Omental fat pad (tissue), 3 donors: ENCODE measurements at regions not wholly inside any gene's neighbourhood (a gene's known extent, or its start where the extent isn't known, plus 50 kb on each side); places are given as distances from the start of the nearest gene placed in this dataset.

Experiments
- ATAC-seq: fragments of 150-250 bp; one replicate; pipeline ENCODE4 v1.9.1; 2016; ENCODE audit warnings: mild to moderate bottlenecking, moderate library complexity; ENCODE audit not compliant: low FRiP score
- DNase-seq: peaks from one replicate; pipeline ENCODE4 v3.0.0-alpha.2; 2019; ENCODE audit warnings: low spot score
- CTCF ChIP-seq, 3 donors: fragments of 450-650 bp; IDR thresholded peaks; one replicate each; pipeline ENCODE4 v1.5.1; 2016 to 2017; ENCODE audit warnings: antibody characterized with exemption in 3 of 3, mild to moderate bottlenecking in 3 of 3, moderate library complexity in 2 of 3

- DNase-seq (no peak), ATAC-seq (no peak)
- TF ChIP-seq CTCF (IDR thresholded peaks at IDR 0.05): no peak
Measured at GRCh38 chr14:54221971-54222370, 174.8 kb upstream of the CDKN3 start.

GRCh38 chr14:54223831-54224402 lies 172.9 kb upstream of the CDKN3 start:
- DNase-seq (no peak), ATAC-seq (no peak)
- no peak for TF ChIP-seq CTCF (IDR thresholded peaks at IDR 0.05)

GRCh38 chr14:54225457-54226060 lies 171.2 kb upstream of the CDKN3 start:
- no peak for TF ChIP-seq CTCF (IDR thresholded peaks at IDR 0.05)
- ATAC-seq (no peak), DNase-seq (no peak)

GRCh38 chr14:54226103-54226502 lies 170.7 kb upstream of the CDKN3 start:
- TF ChIP-seq CTCF (IDR thresholded peaks at IDR 0.05): no peak
- ATAC-seq (no peak), DNase-seq (no peak)

- TF ChIP-seq CTCF (IDR thresholded peaks at IDR 0.05): no peak
- ATAC-seq (no peak), DNase-seq (no peak)
Measured at GRCh38 chr14:54226558-54226957, 170.2 kb upstream of the CDKN3 start.

GRCh38 chr14:54229136-54229535 lies 167.7 kb upstream of the CDKN3 start:
- ATAC-seq (no peak), DNase-seq (no peak)
- no peak for TF ChIP-seq CTCF (IDR thresholded peaks at IDR 0.05)

GRCh38 chr14:54230645-54231044 lies 166.2 kb upstream of the CDKN3 start:
- DNase-seq: no peak
- no peak for TF ChIP-seq CTCF (IDR thresholded peaks at IDR 0.05)
- ATAC-seq: no peak
